BE2C (cell line): ENCODE measurements at regions not wholly inside any gene's neighbourhood (a gene's known extent, or its start where the extent isn't known, plus 50 kb on each side); places are given as distances from the start of the nearest gene placed in this dataset.
A peak's percentile ranks its signal among the peaks of the same experiment; 100 is the strongest.

Experiments
- DNase-seq: peaks from one replicate; pipeline ENCODE4 v3.0.0-alpha.2; 2020
- H3K27me3 ChIP-seq: fragments of 250-450 bp; sonication (Bioruptor Pico); 2 replicates; pipeline ENCODE4 v1.5.1; 2020; ENCODE audit warnings: mild to moderate bottlenecking
- H3K36me3 ChIP-seq: fragments of 250-450 bp; sonication (Bioruptor Pico); 2 replicates; pipeline ENCODE4 v1.5.1; 2020; ENCODE audit warnings: mild to moderate bottlenecking
- H3K4me1 ChIP-seq: fragments of 250-450 bp; sonication (Bioruptor Pico); 2 replicates; pipeline ENCODE4 v1.5.1; 2020
- H3K4me3 ChIP-seq: 2 replicates; pipeline ENCODE4 v1.5.1; 2011; ENCODE audit warnings: low read depth, low read length
- H3K9me3 ChIP-seq: fragments of 250-450 bp; sonication (Bioruptor Pico); 2 replicates; pipeline ENCODE4 v1.5.1; 2020
- CTCF ChIP-seq: IDR thresholded peaks from 2 replicates; pipeline ENCODE4 v1.5.1; 2012; ENCODE audit warnings: mild to moderate bottlenecking, low read depth, low read length

- H3K27me3 ChIP-seq: no peaks in the 10 kb centered on the region
- H3K4me1 ChIP-seq: no peaks in the 10 kb centered on the region
- H3K9me3 ChIP-seq: no peaks in the 10 kb centered on the region
- H3K4me3 ChIP-seq: no peak overlapping the region
- H3K36me3 ChIP-seq: no peaks in the 10 kb centered on the region
- TF ChIP-seq CTCF: no peak
- no peak for DNase-seq
Observed at GRCh38 chr5:119740225-119740624, 110.9 kb downstream of the FAM170A start.

- Histone ChIP-seq H3K4me3 (no peak overlapping the region), H3K36me3 (no peaks in the 10 kb centered on the region), H3K9me3 (no peaks in the 10 kb centered on the region), H3K4me1 (no peaks in the 10 kb centered on the region), H3K27me3 (no peaks in the 10 kb centered on the region)
- TF ChIP-seq CTCF: no peak
- DNase-seq: no peak
Observed at GRCh38 chr5:119741691-119742090, 112.3 kb downstream of the FAM170A start.

GRCh38 chr5:119742311-119742710 is 113.0 kb downstream of the FAM170A start:
- H3K4me1 ChIP-seq: no peaks in the 10 kb centered on the region
- DNase-seq: no peak

GRCh38 chr5:119743927-119744326 is 114.6 kb downstream of the FAM170A start:
- Histone ChIP-seq H3K4me3 (no peak overlapping the region), H3K36me3 (no peaks in the 10 kb centered on the region), H3K4me1 (no peaks in the 10 kb centered on the region), H3K27me3 (no peaks in the 10 kb centered on the region), H3K9me3 (no peaks in the 10 kb centered on the region)
- DNase-seq: peak; percentile 27
- TF ChIP-seq CTCF: peak; percentile 69

More at GRCh38 chr5:119742311-119742710, 113.0 kb downstream of the FAM170A start:
- H3K36me3 ChIP-seq: no peaks in the 10 kb centered on the region
- no peaks in the 10 kb centered on the region for H3K9me3 ChIP-seq
- no peak for TF ChIP-seq CTCF
- H3K27me3 ChIP-seq: no peaks in the 10 kb centered on the region
- no peak overlapping the region for H3K4me3 ChIP-seq

- H3K36me3 ChIP-seq: no peaks in the 10 kb centered on the region
- no peaks in the 10 kb centered on the region for H3K27me3 ChIP-seq
- H3K4me1 ChIP-seq: no peaks in the 10 kb centered on the region
- H3K9me3 ChIP-seq: no peaks in the 10 kb centered on the region
- TF ChIP-seq CTCF: no peak
- DNase-seq: no peak
- H3K4me3 ChIP-seq: no peak overlapping the region
Observed at GRCh38 chr5:119745976-119746375, 116.6 kb downstream of the FAM170A start.

GRCh38 chr5:119746984-119747383 is 117.6 kb downstream of the FAM170A start:
- Histone ChIP-seq H3K36me3 (no peaks in the 10 kb centered on the region), H3K4me1 (no peaks in the 10 kb centered on the region), H3K4me3 (no peak overlapping the region), H3K9me3 (no peaks in the 10 kb centered on the region), H3K27me3 (no peaks in the 10 kb centered on the region)
- DNase-seq: no peak
- TF ChIP-seq CTCF: no peak
